ENCODE measurements at regions not wholly inside any gene's neighbourhood (a gene's known extent, or its start where the extent isn't known, plus 50 kb on each side); places are given as distances from the start of the nearest gene placed in this dataset.

GRCh38 chr2:190767821-190768220 lies 112.8 kb upstream of the GLS start:
- no peak for TF ChIP-seq CTCF (IDR thresholded peaks at IDR 0.05; ENCODE audit: insufficient read depth, low read depth, low read length, missing control alignments)
- DNase-seq (ENCODE audit: low read depth): no peak
- no peak overlapping the region for H3K4me3 ChIP-seq (ENCODE audit: low read length)

GRCh38 chr2:190769258-190769657 lies 111.4 kb upstream of the GLS start:
- TF ChIP-seq CTCF (IDR thresholded peaks at IDR 0.05; ENCODE audit: insufficient read depth, low read depth, low read length, missing control alignments): no peak
- no peak overlapping the region for H3K4me3 ChIP-seq (ENCODE audit: low read length)
- DNase-seq (ENCODE audit: low read depth): no peak

GRCh38 chr2:190771726-190772125 lies 108.9 kb upstream of the GLS start:
- no peak for DNase-seq (ENCODE audit: low read depth)
- no peak overlapping the region for H3K4me3 ChIP-seq (ENCODE audit: low read length)
- TF ChIP-seq CTCF (IDR thresholded peaks at IDR 0.05; ENCODE audit: insufficient read depth, low read depth, low read length, missing control alignments): no peak

GRCh38 chr2:190780594-190780993 lies 100.0 kb upstream of the GLS start:
- no peak overlapping the region for H3K4me3 ChIP-seq (ENCODE audit: low read length)
- no peak for DNase-seq (ENCODE audit: low read depth)
- no peak for TF ChIP-seq CTCF (IDR thresholded peaks at IDR 0.05; ENCODE audit: insufficient read depth, low read depth, low read length, missing control alignments)

GRCh38 chr2:190781604-190782198 lies 98.9 kb upstream of the GLS start:
- DNase-seq (ENCODE audit: low read depth): peak; percentile 71
- peak; percentile 64 for TF ChIP-seq CTCF (IDR thresholded peaks at IDR 0.05; ENCODE audit: insufficient read depth, low read depth, low read length, missing control alignments)
- no peak overlapping the region for H3K4me3 ChIP-seq (ENCODE audit: low read length)

- no peak overlapping the region for H3K4me3 ChIP-seq (ENCODE audit: low read length)
- DNase-seq (ENCODE audit: low read depth): no peak
- TF ChIP-seq CTCF (IDR thresholded peaks at IDR 0.05; ENCODE audit: insufficient read depth, low read depth, low read length, missing control alignments): no peak
Measured at GRCh38 chr2:190782264-190782663, 98.4 kb upstream of the GLS start.

GRCh38 chr2:190783513-190784263 lies 96.9 kb upstream of the GLS start:
- H3K4me3 ChIP-seq (ENCODE audit: low read length): no peak overlapping the region
- TF ChIP-seq CTCF (IDR thresholded peaks at IDR 0.05; ENCODE audit: insufficient read depth, low read depth, low read length, missing control alignments): no peak
- DNase-seq (ENCODE audit: low read depth): no peak
